Cardiac fibroblast (primary cell): ENCODE measurements at regions not wholly inside any gene's neighbourhood (a gene's known extent, or its start where the extent isn't known, plus 50 kb on each side); places are given as distances from the start of the nearest gene placed in this dataset.
A peak's percentile ranks its signal among the peaks of the same experiment; 100 is the strongest.
"Not testable (repeated sequence)": the region's sequence is repeated elsewhere in the genome, so short reads cannot be mapped to it uniquely, and the experiment has no call there.

Experiments used
- DNase-seq, 2 donors: peaks; one replicate each; pipeline versions ENCODE4 v3.0.0 to v3.0.0-alpha.2; 2010; ENCODE audit warnings: low read depth in 2 of 2
- H3K4me3 ChIP-seq, 2 donors: replicated peaks in 1 of 2; 1 replicate in 1 of 2; 2 replicates in 1 of 2; pipeline ENCODE4 v1.5.1; 2011; ENCODE audit warnings: low read depth in 2 of 2, low read length in 2 of 2, mild to moderate bottlenecking in 2 of 2, moderate library complexity in 1 of 2
- CTCF ChIP-seq: IDR thresholded peaks from one replicate; pipeline ENCODE4 v1.5.1; 2011; ENCODE audit warnings: low read depth, mild to moderate bottlenecking, low read length, inconsistent platforms

DNA sequence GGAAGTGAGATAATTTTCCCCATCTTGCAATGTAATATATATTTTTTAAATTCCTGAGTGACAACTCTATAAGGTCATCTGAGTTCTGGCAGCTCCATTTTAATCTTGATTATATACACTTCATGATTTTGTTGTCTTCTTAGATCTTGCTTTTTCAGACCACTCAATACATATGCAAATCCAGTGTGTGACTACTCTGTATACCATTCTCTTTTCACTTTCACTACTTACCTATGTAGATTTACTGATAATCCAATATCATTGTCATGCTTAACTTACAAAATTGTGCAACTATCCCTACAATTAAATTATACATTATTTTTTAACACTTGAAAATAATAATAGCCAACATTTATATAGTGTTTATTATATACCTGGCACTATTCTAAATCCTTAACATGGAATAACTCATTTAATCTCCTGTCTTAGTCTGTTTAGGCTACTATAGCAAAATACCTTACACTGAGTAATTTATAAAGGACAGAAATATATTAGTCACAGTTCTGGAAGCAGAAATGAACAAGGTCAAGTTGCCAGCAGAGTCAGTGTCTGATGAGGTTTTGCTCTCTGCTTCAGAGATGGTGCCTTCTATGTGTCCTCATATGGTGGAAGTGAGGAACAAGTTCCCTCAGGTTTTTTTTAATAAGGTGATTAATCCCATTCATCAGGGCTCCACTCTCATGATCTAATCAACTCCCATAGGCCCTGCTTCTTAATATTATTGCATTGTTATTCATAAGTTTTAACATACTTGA, 338.5 kb downstream of the TUSC7 start:
- DNase-seq: peak in 1 of 2 donors; percentile 28
- no peak overlapping the region for H3K4me3 ChIP-seq
- no peak for TF ChIP-seq CTCF

DNA sequence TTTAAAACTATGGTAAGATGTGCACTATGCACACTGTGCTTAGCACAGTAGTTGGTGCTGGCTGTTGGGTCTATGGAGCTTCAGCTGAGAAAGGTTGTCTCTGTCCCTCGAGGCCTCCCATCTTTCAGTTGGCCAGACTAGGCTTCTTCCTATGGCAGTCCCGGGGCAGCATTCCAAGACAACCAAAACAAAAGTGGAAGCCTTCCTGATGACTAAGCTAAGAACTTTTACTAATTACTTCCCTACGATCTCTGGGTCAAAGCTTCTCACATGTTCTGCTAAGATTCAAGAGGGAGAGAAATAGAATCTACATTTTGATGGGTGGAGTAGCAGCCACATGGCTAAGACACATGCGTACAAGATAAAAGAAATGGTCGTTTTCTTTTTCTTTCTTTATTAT, 342.8 kb downstream of the TUSC7 start:
- peak; percentile 6 to 55 for DNase-seq
- TF ChIP-seq CTCF: no peak
- H3K4me3 ChIP-seq: no peak overlapping the region

DNA sequence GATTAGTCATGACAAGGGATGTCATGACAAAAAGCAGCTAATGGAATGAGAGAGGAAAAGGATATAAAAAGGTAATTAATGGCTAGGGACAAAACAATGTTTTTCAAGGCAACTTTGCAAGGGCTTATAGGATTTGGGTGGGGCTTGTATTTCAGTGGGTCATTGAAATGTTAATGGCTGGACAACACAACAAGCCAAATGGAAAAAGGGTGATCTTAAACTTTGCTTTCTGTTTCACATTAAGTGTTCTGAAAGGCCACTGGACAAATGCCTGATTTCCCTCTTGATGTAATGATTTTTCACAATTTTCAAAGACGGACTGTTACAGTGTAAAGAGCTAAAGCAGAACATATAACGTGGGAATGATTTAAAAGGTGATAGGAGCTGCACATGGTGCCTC, 345.0 kb downstream of the TUSC7 start:
- DNase-seq: no peak
- TF ChIP-seq CTCF: no peak
- no peak overlapping the region for H3K4me3 ChIP-seq

- DNase-seq, H3K4me3 ChIP-seq: not testable (repeated sequence)
Observed at GRCh38 chr3:117056946-117057345, 347.4 kb downstream of the TUSC7 start.

DNA sequence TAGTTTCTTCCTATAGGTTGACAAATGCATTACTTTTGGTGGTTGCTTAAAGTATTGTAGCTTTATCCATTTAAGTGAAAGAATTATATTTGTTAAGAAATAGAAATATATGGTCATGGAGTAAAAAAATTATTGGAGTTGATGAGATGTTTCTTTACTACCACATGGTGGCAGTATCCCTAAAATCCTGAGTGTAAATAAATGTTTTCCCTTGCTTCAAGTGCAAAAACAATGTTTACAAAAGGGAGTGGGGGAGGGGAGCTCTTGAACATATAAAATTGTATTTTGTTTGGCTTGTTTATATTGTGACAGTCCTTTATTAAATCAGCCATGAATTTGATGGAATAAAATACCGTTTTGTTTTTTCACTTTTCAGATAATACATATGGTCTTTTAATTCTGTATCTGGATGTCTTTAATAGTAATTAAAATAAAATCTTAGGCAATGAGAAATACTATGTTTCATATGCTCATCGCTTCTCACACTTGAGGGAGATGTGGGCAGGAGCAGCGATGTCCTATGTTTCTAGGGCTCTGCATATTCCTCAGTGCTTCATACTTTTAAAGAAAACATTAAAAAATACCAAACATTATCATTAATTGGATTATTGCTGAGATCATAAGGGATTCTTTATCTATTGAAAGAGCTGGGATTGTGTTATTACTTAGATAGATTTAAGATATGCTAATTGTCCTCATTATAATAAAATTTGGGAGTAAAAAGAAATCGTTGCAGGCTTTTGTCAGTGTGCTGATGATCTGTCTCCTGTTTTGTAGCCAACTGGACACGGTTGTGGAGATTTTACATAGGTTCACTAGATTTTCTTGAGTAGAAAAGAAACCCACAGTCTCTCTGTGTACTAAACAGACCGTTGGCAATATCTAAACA, 349.7 kb downstream of the TUSC7 start:
- DNase-seq: peak; percentile 46 to 56
- peak; percentile 30 for TF ChIP-seq CTCF
- no peak overlapping the region for H3K4me3 ChIP-seq

DNA sequence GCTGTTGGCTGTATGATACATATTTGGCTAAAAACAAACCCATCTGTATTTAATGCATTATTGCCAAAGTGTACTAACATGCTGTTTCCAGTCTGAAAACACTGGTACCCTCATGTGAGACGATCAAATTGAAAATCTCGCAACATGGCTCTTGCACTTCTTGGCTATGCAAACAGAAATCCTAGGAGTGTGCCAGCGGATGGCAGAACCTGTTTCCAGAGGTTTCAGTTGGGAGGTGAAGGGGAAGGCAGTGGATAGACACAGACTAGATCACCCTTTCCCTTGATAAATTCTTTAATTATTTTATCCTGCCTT, 350.3 kb downstream of the TUSC7 start:
- no peak overlapping the region for H3K4me3 ChIP-seq
- no peak for DNase-seq
- TF ChIP-seq CTCF: no peak

DNA sequence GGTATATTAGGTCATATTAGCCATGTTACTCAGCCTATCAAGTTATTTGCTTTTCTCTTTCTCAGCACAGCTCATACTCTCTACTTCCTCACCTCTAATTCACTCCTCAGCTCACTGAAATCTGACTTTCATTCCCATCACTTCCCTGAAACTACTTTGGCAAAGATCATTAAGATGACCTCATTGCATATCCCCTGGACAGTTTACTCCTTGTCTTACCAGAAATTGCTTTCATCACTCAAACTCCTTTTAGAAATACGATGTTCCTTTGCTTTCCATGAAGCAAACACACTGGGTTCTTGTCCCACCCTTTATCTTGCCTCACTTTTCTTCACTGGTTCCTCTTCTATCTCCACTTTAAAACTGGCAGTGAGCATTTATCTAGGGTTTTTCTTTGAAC, 354.4 kb downstream of the TUSC7 start:
- no peak for TF ChIP-seq CTCF
- no peak overlapping the region for H3K4me3 ChIP-seq
- peak; percentile 6 to 38 for DNase-seq
